Glutamatergic neuron (in vitro differentiated cells): ENCODE measurements at regions not wholly inside any gene's neighbourhood (a gene's known extent, or its start where the extent isn't known, plus 50 kb on each side); places are given as distances from the start of the nearest gene placed in this dataset.

Experiments
- DNase-seq: peaks from one replicate; pipeline ENCODE4 v3.0.0; 2022
- H3K27ac Mint-ChIP-seq: one replicate; pipeline ENCODE4 v1.8.0; 2020; ENCODE audit warnings: mild to moderate bottlenecking, mixed read lengths, inconsistent platforms; ENCODE audit not compliant: unreplicated experiment
- H3K27me3 Mint-ChIP-seq: one replicate; pipeline ENCODE4 v1.8.0; 2020; ENCODE audit warnings: mild to moderate bottlenecking, moderate library complexity, mixed read lengths, inconsistent platforms; ENCODE audit not compliant: unreplicated experiment
- H3K36me3 Mint-ChIP-seq: one replicate; pipeline ENCODE4 v1.8.0; 2020; ENCODE audit warnings: mild to moderate bottlenecking, mixed read lengths, inconsistent platforms; ENCODE audit not compliant: unreplicated experiment
- H3K4me1 Mint-ChIP-seq: one replicate; pipeline ENCODE4 v1.8.0; 2020; ENCODE audit warnings: mild to moderate bottlenecking, low read depth, mixed read lengths, inconsistent platforms; ENCODE audit not compliant: unreplicated experiment
- H3K4me3 Mint-ChIP-seq: one replicate; pipeline ENCODE4 v1.8.0; 2020; ENCODE audit warnings: mild to moderate bottlenecking, mixed read lengths, inconsistent platforms; ENCODE audit not compliant: unreplicated experiment
- H3K9me3 Mint-ChIP-seq: one replicate; pipeline ENCODE4 v1.8.0; 2020; ENCODE audit warnings: mild to moderate bottlenecking, moderate library complexity, mixed read lengths, inconsistent platforms; ENCODE audit not compliant: unreplicated experiment
- CTCF ChIP-seq: fragments of 200-600 bp; sonication (generic); IDR thresholded peaks from one replicate; pipeline ENCODE4 v1.5.0; 2021; ENCODE audit not compliant: partially characterized antibody, unreplicated experiment

DNA sequence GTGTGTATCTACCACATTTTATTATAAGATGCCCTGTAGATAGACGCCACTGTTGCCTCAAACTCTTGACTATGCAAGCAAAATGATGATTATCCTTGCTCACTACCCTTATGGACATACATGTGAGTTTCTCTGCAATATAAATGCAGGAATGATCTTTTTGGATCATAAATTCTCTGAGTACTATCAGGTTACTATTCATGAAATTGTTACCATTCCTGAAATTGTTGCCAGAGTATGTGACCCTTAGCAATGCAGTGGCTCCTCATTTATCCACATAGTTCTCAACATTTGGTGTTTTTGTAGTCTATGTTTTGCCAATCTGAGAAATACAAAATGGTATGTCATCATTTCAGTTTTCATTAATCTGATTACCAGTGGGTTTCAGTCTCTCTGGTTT, 166.2 kb upstream of the FAM3C start:
- no peaks in the 10 kb centered on the region for H3K36me3 Mint-ChIP-seq
- TF ChIP-seq CTCF, result no peak
- H3K4me3 Mint-ChIP-seq, result no peak overlapping the region
- H3K27ac Mint-ChIP-seq, result no peak overlapping the region
- no peaks in the 10 kb centered on the region for H3K9me3 Mint-ChIP-seq
- H3K4me1 Mint-ChIP-seq, result no peaks in the 10 kb centered on the region
- no peaks in the 10 kb centered on the region for H3K27me3 Mint-ChIP-seq
- no peak for DNase-seq

DNA sequence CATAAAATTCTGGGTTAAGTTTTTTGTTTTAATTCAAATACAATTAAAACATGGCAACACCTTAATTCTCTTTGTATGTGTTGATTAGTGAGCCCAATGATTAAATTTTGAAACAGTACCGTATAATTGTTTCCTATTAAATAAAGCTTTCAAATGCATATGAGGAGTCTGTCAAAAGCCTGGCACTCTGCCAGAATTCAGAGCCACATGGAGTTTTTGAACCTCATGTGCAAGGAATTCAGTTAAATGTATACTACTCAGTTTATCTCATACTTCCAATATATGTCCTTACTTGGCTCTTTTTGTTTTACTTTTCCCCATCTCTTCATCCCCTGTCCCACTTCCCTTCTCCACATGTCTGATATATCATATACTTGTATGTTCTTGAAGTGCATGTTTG, 165.6 kb upstream of the FAM3C start:
- no peak for TF ChIP-seq CTCF
- Mint-ChIP-seq H3K27ac (no peak overlapping the region), H3K36me3 (no peaks in the 10 kb centered on the region), H3K27me3 (no peaks in the 10 kb centered on the region), H3K4me1 (no peaks in the 10 kb centered on the region), H3K9me3 (no peaks in the 10 kb centered on the region), H3K4me3 (no peak overlapping the region)
- DNase-seq, result no peak

- TF ChIP-seq CTCF, result no peak
These were observed 164.3 kb upstream of the FAM3C start for GRCh38 chr7:121560267-121560990.

DNA sequence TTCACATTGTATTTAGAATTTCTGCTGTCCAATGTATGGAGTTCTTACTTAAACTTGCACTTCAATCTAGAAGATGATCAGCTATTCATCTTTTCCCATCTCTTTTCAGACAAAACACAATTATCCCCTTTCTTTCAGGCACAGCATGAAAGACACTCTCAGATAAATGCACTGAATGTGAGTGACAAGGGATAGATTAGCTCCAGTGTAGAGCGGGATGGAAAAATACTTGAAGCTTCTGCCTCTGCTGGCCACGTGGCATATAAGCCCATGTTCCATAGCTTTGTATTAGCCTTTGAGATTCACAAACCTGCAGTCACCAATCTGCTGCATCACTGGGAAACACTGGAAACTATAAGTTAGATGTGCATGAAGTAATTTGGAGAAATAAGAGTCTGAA, 162.2 kb upstream of the FAM3C start:
- no peaks in the 10 kb centered on the region for H3K36me3 Mint-ChIP-seq
- TF ChIP-seq CTCF, result no peak
- no peak for DNase-seq
- no peaks in the 10 kb centered on the region for H3K27me3 Mint-ChIP-seq
- no peak overlapping the region for H3K27ac Mint-ChIP-seq
- H3K4me3 Mint-ChIP-seq, result no peak overlapping the region
- H3K4me1 Mint-ChIP-seq, result no peaks in the 10 kb centered on the region
- no peaks in the 10 kb centered on the region for H3K9me3 Mint-ChIP-seq

More at GRCh38 chr7:121560267-121560990, 164.3 kb upstream of the FAM3C start:
- no peaks in the 10 kb centered on the region for H3K27me3 Mint-ChIP-seq
- no peaks in the 10 kb centered on the region for H3K4me1 Mint-ChIP-seq
- H3K9me3 Mint-ChIP-seq, result no peaks in the 10 kb centered on the region
- no peaks in the 10 kb centered on the region for H3K36me3 Mint-ChIP-seq
- no peak overlapping the region for H3K4me3 Mint-ChIP-seq
- DNase-seq, result no peak
- H3K27ac Mint-ChIP-seq, result no peak overlapping the region

- Mint-ChIP-seq H3K27me3 (no peaks in the 10 kb centered on the region), H3K4me3 (no peak overlapping the region), H3K9me3 (no peaks in the 10 kb centered on the region), H3K27ac (no peak overlapping the region), H3K36me3 (no peaks in the 10 kb centered on the region), H3K4me1 (no peaks in the 10 kb centered on the region)
- no peak for DNase-seq
- no peak for TF ChIP-seq CTCF
These were observed 161.2 kb upstream of the FAM3C start for GRCh38 chr7:121557034-121557892.
